ENCODE measurements at regions not wholly inside any gene's neighbourhood (a gene's known extent, or its start where the extent isn't known, plus 50 kb on each side); places are given as distances from the start of the nearest gene placed in this dataset.

DNA sequence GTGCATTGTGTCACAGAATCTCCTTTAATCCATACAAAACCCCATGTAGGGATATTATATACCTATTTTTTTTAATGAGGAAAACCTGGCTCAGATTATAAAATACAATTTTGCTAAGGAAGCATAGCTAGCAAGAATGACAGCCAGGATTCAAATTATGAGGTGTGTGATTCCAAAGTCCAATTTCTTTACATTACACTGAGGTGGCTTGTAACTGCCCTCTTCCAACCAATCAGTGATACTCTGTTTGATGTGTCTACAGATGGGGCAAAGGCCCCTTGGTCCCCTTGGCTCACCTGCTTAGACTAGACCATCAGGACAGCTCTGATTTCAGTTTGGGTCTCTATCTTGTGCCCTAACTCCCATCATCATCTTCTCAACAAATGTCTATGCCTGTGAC, 120.3 kb upstream of the ADAMTS9 start:
- Histone ChIP-seq H3K79me2 (replicated peaks; ENCODE audit: insufficient read depth) (no peaks in the 10 kb centered on the region), H3K27me3 (ENCODE audit: insufficient read depth) (no peaks in the 10 kb centered on the region), H3F3A (replicated peaks; ENCODE audit: low read depth) (no peaks in the 10 kb centered on the region), H3K4me2 (no peak overlapping the region), H3K9me2 (ENCODE audit: insufficient read depth) (no peaks in the 10 kb centered on the region), H3K4me3 (no peak overlapping the region), H4K20me1 (replicated peaks; ENCODE audit: insufficient read depth) (no peaks in the 10 kb centered on the region), H2AFZ (no peak overlapping the region), H3K4me1 (ENCODE audit: insufficient read depth) (no peaks in the 10 kb centered on the region), H3K36me3 (ENCODE audit: insufficient read depth) (no peaks in the 10 kb centered on the region), H3K27ac (ENCODE audit: low read depth) (no peak overlapping the region)
- H3K4me1 Mint-ChIP-seq = no peaks in the 10 kb centered on the region
- no peaks in the 10 kb centered on the region for H3K27me3 Mint-ChIP-seq (ENCODE audit: insufficient read depth, low read depth, poor library complexity)
- no peak overlapping the region for H3K4me3 Mint-ChIP-seq
- DNase-seq (ENCODE audit: low spot score) = no peak
- TF ChIP-seq, protein P1, sequence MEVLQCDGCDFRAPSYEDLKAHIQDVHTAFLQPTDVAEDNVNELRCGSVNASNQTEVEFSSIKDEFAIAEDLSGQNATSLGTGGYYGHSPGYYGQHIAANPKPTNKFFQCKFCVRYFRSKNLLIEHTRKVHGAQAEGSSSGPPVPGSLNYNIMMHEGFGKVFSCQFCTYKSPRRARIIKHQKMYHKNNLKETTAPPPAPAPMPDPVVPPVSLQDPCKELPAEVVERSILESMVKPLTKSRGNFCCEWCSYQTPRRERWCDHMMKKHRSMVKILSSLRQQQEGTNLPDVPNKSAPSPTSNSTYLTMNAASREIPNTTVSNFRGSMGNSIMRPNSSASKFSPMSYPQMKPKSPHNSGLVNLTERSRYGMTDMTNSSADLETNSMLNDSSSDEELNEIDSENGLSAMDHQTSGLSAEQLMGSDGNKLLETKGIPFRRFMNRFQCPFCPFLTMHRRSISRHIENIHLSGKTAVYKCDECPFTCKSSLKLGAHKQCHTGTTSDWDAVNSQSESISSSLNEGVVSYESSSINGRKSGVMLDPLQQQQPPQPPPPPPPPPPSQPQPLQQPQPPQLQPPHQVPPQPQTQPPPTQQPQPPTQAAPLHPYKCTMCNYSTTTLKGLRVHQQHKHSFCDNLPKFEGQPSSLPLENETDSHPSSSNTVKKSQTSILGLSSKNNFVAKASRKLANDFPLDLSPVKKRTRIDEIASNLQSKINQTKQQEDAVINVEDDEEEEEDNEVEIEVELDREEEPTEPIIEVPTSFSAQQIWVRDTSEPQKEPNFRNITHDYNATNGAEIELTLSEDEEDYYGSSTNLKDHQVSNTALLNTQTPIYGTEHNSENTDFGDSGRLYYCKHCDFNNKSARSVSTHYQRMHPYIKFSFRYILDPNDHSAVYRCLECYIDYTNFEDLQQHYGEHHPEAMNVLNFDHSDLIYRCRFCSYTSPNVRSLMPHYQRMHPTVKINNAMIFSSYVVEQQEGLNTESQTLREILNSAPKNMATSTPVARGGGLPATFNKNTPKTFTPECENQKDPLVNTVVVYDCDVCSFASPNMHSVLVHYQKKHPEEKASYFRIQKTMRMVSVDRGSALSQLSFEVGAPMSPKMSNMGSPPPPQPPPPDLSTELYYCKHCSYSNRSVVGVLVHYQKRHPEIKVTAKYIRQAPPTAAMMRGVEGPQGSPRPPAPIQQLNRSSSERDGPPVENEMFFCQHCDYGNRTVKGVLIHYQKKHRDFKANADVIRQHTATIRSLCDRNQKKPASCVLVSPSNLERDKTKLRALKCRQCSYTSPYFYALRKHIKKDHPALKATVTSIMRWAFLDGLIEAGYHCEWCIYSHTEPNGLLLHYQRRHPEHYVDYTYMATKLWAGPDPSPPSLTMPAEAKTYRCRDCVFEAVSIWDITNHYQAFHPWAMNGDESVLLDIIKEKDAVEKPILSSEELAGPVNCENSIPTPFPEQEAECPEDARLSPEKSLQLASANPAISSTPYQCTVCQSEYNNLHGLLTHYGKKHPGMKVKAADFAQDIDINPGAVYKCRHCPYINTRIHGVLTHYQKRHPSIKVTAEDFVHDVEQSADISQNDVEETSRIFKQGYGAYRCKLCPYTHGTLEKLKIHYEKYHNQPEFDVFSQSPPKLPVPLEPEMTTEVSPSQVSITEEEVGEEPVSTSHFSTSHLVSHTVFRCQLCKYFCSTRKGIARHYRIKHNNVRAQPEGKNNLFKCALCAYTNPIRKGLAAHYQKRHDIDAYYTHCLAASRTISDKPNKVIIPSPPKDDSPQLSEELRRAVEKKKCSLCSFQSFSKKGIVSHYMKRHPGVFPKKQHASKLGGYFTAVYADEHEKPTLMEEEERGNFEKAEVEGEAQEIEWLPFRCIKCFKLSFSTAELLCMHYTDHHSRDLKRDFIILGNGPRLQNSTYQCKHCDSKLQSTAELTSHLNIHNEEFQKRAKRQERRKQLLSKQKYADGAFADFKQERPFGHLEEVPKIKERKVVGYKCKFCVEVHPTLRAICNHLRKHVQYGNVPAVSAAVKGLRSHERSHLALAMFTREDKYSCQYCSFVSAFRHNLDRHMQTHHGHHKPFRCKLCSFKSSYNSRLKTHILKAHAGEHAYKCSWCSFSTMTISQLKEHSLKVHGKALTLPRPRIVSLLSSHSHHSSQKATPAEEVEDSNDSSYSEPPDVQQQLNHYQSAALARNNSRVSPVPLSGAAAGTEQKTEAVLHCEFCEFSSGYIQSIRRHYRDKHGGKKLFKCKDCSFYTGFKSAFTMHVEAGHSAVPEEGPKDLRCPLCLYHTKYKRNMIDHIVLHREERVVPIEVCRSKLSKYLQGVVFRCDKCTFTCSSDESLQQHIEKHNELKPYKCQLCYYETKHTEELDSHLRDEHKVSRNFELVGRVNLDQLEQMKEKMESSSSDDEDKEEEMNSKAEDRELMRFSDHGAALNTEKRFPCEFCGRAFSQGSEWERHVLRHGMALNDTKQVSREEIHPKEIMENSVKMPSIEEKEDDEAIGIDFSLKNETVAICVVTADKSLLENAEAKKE (CRISPR knock-in tag; IDR thresholded peaks at IDR 0.05) = no peak
- no peak for TF ChIP-seq CREB1 (CRISPR knock-in tag; IDR thresholded peaks at IDR 0.05; ENCODE audit: low read depth)
- no peak for ATAC-seq
- no peak overlapping the region for H3K27ac Mint-ChIP-seq
- no peaks in the 10 kb centered on the region for H3K36me3 Mint-ChIP-seq (ENCODE audit: low read depth)
- no peaks in the 10 kb centered on the region for H3K9me3 Mint-ChIP-seq

DNA sequence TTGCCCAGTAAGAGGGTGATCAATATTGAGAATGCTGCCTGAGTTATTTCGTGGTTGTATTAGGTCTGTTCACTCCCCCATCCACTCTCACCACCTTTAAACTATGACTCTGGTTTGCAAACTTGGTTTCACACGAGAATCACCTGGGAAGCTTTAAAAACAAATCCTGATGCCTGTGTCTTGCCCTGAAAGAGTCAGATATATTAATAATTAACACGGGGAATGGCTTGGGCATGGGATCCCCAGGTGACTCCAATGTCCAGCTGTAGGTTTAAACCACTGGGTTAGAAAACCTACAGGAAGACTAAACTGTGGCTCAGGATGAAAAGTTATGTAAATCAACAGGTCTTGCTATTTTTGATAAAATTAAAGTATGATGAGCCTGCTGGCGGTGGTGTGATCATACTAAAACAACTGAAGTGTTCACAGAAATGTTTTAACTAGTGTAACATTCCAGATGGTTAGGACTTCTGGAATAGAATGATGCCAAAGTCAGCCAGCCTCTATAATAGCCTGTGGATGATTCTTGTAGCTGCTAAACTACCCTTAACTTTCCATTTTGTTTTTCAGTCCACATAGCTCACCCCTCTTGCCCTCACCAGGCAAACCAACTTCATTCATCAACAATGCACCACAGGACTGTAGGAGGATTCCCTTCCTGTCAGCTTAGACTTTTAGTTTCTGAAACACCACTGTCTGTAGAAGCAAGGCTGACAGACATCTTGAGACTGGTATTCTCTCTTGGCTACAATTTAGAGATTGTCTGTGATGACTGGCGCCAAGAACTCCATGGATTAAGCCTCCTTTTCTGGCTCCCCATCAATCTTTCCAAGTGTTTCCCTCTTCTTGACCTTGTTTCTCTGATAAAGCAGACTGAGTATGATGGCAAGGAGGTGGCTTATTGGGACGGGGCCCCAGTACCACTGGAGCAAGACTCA, 119.1 kb upstream of the ADAMTS9 start:
- Histone ChIP-seq H3K4me3 (no peak overlapping the region), H3K79me2 (replicated peaks; ENCODE audit: insufficient read depth) (no peaks in the 10 kb centered on the region), H3K27me3 (ENCODE audit: insufficient read depth) (no peaks in the 10 kb centered on the region), H3K36me3 (ENCODE audit: insufficient read depth) (no peaks in the 10 kb centered on the region), H4K20me1 (replicated peaks; ENCODE audit: insufficient read depth) (no peaks in the 10 kb centered on the region), H3K9me2 (ENCODE audit: insufficient read depth) (no peaks in the 10 kb centered on the region), H3K27ac (ENCODE audit: low read depth) (no peak overlapping the region), H3K4me2 (no peak overlapping the region), H2AFZ (no peak overlapping the region), H3K4me1 (ENCODE audit: insufficient read depth) (no peaks in the 10 kb centered on the region), H3F3A (replicated peaks; ENCODE audit: low read depth) (no peaks in the 10 kb centered on the region)
- Mint-ChIP-seq H3K9me3 (no peaks in the 10 kb centered on the region), H3K27ac (no peak overlapping the region), H3K4me1 (0 out of 3 replicates have a peak, but pooled peaks cover 3% of the 10 kb centered on the region), H3K27me3 (ENCODE audit: insufficient read depth, low read depth, poor library complexity) (no peaks in the 10 kb centered on the region), H3K36me3 (ENCODE audit: low read depth) (no peaks in the 10 kb centered on the region), H3K4me3 (no peak overlapping the region)
- no peak for ATAC-seq
- no peak for DNase-seq (ENCODE audit: low spot score)
- TF ChIP-seq, protein P2, sequence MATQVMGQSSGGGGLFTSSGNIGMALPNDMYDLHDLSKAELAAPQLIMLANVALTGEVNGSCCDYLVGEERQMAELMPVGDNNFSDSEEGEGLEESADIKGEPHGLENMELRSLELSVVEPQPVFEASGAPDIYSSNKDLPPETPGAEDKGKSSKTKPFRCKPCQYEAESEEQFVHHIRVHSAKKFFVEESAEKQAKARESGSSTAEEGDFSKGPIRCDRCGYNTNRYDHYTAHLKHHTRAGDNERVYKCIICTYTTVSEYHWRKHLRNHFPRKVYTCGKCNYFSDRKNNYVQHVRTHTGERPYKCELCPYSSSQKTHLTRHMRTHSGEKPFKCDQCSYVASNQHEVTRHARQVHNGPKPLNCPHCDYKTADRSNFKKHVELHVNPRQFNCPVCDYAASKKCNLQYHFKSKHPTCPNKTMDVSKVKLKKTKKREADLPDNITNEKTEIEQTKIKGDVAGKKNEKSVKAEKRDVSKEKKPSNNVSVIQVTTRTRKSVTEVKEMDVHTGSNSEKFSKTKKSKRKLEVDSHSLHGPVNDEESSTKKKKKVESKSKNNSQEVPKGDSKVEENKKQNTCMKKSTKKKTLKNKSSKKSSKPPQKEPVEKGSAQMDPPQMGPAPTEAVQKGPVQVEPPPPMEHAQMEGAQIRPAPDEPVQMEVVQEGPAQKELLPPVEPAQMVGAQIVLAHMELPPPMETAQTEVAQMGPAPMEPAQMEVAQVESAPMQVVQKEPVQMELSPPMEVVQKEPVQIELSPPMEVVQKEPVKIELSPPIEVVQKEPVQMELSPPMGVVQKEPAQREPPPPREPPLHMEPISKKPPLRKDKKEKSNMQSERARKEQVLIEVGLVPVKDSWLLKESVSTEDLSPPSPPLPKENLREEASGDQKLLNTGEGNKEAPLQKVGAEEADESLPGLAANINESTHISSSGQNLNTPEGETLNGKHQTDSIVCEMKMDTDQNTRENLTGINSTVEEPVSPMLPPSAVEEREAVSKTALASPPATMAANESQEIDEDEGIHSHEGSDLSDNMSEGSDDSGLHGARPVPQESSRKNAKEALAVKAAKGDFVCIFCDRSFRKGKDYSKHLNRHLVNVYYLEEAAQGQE (IDR thresholded peaks at IDR 0.05; ENCODE audit: unreplicated experiment) = no peak
